ENCODE measurements at regions not wholly inside any gene's neighbourhood (a gene's known extent, or its start where the extent isn't known, plus 50 kb on each side); places are given as distances from the start of the nearest gene placed in this dataset.

GRCh38 chr4:24720436-24720835 lies 74.9 kb upstream of the SOD3 start:
- no peak for DNase-seq

GRCh38 chr4:24720979-24721378 lies 74.4 kb upstream of the SOD3 start:
- no peak for DNase-seq

- DNase-seq: no peak
Measured at GRCh38 chr4:24722026-24722568, 73.3 kb upstream of the SOD3 start.

- no peak for DNase-seq
Measured at GRCh38 chr4:24727390-24728224, 67.8 kb upstream of the SOD3 start.

- DNase-seq: no peak
Measured at GRCh38 chr4:24729119-24729730, 66.1 kb upstream of the SOD3 start.

GRCh38 chr4:24730256-24731001 lies 64.9 kb upstream of the SOD3 start:
- no peak for DNase-seq

- no peak for DNase-seq
Measured at GRCh38 chr4:24731448-24731847, 63.9 kb upstream of the SOD3 start.

- DNase-seq: no peak
Measured at GRCh38 chr4:24734511-24734910, 60.9 kb upstream of the SOD3 start.

- DNase-seq: no peak
Measured at GRCh38 chr4:24736066-24736465, 59.3 kb upstream of the SOD3 start.

GRCh38 chr4:24741910-24742309 lies 53.5 kb upstream of the SOD3 start:
- no peak for DNase-seq

GRCh38 chr4:24742335-24742734 lies 53.0 kb upstream of the SOD3 start:
- no peak for DNase-seq

- DNase-seq: no peak
Measured at GRCh38 chr4:24742773-24743172, 52.6 kb upstream of the SOD3 start.

- DNase-seq: no peak
Measured at GRCh38 chr4:24743206-24743605, 52.2 kb upstream of the SOD3 start.

GRCh38 chr4:24743927-24744326 lies 51.4 kb upstream of the SOD3 start:
- no peak for DNase-seq

GRCh38 chr4:24745172-24745895 lies 50.0 kb upstream of the SOD3 start:
- no peak for DNase-seq
